ENCODE measurements at regions not wholly inside any gene's neighbourhood (a gene's known extent, or its start where the extent isn't known, plus 50 kb on each side); places are given as distances from the start of the nearest gene placed in this dataset.

- TF ChIP-seq CTCF (IDR thresholded peaks at IDR 0.05; ENCODE audit: insufficient read depth, missing control alignments), result no peak
- no peak for DNase-seq (ENCODE audit: insufficient read length, low spot score)
- no peak for FAIRE-seq
Observed at GRCh38 chr11:26142891-26143290, 189.0 kb upstream of the ANO3 start.

- TF ChIP-seq CTCF (IDR thresholded peaks at IDR 0.05; ENCODE audit: insufficient read depth, missing control alignments), result no peak
- FAIRE-seq (no peak), DNase-seq (ENCODE audit: insufficient read length, low spot score) (no peak)
Observed at GRCh38 chr11:26143566-26144290, 188.2 kb upstream of the ANO3 start.

- no peak for DNase-seq (ENCODE audit: insufficient read length, low spot score)
- no peak for TF ChIP-seq CTCF (IDR thresholded peaks at IDR 0.05; ENCODE audit: insufficient read depth, missing control alignments)
Observed at GRCh38 chr11:26144291-26144690, 187.6 kb upstream of the ANO3 start.

GRCh38 chr11:26144911-26145310 is 187.0 kb upstream of the ANO3 start:
- no peak for TF ChIP-seq CTCF (IDR thresholded peaks at IDR 0.05; ENCODE audit: insufficient read depth, missing control alignments)
- DNase-seq (ENCODE audit: insufficient read length, low spot score), result no peak
- no peak for FAIRE-seq

More at GRCh38 chr11:26144291-26144690, 187.6 kb upstream of the ANO3 start:
- FAIRE-seq, result no peak

GRCh38 chr11:26149585-26149984 is 182.3 kb upstream of the ANO3 start:
- no peak for DNase-seq (ENCODE audit: insufficient read length, low spot score)
- no peak for TF ChIP-seq CTCF (IDR thresholded peaks at IDR 0.05; ENCODE audit: insufficient read depth, missing control alignments)
- FAIRE-seq, result no peak

- FAIRE-seq (no peak), DNase-seq (ENCODE audit: insufficient read length, low spot score) (no peak)
- TF ChIP-seq CTCF (IDR thresholded peaks at IDR 0.05; ENCODE audit: insufficient read depth, missing control alignments), result no peak
Observed at GRCh38 chr11:26150031-26150430, 181.9 kb upstream of the ANO3 start.

GRCh38 chr11:26158251-26158650 is 173.7 kb upstream of the ANO3 start:
- DNase-seq (ENCODE audit: insufficient read length, low spot score) (no peak), FAIRE-seq (no peak)
- TF ChIP-seq CTCF (IDR thresholded peaks at IDR 0.05; ENCODE audit: insufficient read depth, missing control alignments), result no peak
